Limb (tissue), 2 donors: ENCODE measurements at regions not wholly inside any gene's neighbourhood (a gene's known extent, or its start where the extent isn't known, plus 50 kb on each side); places are given as distances from the start of the nearest gene placed in this dataset.

ENCODE experiments used
- DNase-seq, 2 donors: peaks; one replicate each; pipeline ENCODE4 v3.0.0-alpha.2; 2016; ENCODE audit errors: extremely low spot score in 2 of 2

- no peak for DNase-seq
Observed at GRCh38 chr5:58403822-58404433, 56.0 kb downstream of the PLK2 start.

DNA sequence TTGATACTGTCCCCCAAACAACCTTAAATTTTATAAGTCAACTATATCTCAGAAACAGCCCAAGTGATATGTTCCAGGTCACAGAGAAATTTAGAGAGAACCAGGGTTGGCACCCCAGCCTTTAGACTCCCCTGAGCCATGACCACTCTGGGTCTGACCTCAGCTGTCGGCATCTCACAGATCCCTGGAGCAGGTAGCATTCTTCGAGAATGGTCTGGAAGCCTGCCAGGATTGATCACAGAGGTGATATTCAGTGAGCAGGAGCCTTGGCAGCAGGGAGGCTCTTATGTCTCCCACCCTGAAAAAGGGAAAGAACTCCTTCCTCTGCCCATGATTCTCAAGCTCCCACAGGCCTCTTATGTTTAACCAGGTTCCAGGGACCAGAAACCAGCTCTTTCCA is 58.2 kb downstream of the PLK2 start:
- DNase-seq, result no peak

- DNase-seq, result no peak
Observed at GRCh38 chr5:58400737-58401136, 59.1 kb downstream of the PLK2 start.

DNA sequence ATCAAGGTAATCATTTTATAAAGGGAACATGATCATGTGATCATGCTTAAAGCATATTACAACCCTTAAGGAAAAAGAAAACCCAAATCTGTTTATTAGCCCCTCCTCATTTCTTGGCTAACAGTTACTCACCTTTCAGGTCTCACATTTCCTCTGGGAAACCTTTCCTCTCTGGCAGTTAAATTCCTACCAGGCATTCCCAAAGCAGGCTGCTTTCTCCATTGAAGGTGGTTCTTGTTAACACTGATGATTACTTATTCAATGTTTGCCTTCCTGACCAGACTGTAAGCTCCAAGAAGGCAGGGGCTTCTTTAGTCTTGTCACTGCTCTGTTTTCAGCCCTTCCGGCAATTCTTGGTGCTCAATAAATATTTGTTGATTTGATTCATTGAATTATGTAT is 59.9 kb downstream of the PLK2 start:
- no peak for DNase-seq

GRCh38 chr5:58394339-58394738 is 65.5 kb downstream of the PLK2 start:
- no peak for DNase-seq

DNA sequence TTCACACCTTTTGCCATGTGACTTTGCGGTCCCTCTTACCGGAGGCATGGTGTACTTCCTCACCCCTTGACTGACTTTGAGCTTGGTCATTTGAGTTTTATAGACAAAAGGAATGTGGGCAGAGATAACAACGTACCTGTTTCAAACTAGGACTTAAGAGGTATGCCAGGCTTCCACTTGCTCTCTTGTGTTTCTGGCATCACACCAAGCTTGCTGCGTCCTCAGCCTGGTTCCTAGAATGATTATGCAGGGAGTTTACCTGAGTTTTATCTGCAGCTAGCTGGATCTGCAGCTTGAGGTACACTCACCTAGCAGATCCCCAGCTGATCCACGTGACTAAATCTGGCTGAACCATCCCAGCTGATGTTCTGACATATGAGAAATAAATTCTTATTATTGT is 66.2 kb downstream of the PLK2 start:
- no peak for DNase-seq

- DNase-seq, result no peak
Observed at GRCh38 chr5:58392496-58392895, 67.4 kb downstream of the PLK2 start.

- DNase-seq, result no peak
Observed at GRCh38 chr5:58383448-58383847, 76.4 kb downstream of the PLK2 start.

- DNase-seq, result no peak
Observed at GRCh38 chr5:58382131-58382534, 77.8 kb downstream of the PLK2 start.

GRCh38 chr5:58381566-58381965 is 78.3 kb downstream of the PLK2 start:
- no peak for DNase-seq

- no peak for DNase-seq
Observed at GRCh38 chr5:58380655-58381054, 79.2 kb downstream of the PLK2 start.

DNA sequence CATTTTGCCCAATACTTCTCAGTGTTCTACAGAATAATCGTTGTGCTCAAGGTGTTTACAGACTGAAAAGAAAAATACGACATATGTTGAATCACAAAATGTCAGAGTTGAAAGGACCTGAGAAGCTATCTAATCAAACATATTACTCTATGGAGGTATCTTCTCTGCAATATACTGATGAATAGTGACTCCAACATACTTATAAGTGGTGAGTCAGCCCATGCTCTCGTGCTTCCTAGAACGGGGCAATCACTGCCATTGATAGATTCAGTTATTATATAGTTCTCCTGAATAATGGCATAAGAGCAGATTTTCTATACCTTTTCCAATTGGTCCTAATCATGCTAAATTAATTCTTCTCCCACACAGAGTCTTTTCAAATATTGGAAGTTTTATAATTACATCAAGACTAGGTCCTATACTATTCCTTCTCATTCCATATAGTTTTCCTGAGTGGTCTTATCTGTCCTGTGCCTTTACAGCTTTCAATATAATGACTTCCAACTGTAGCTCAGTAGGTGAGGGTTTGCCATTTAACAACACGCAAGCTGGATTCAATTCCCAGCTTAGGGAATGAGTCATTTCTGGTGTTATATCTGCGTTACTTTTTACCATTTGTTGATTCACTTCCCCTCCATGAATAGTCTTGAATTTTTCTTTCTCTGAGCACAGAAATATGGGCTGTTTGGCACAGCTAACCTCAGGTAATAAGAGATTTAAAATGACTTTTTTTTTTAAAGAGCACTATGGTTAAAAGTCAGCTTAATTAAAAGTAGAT is 81.1 kb downstream of the PLK2 start:
- no peak for DNase-seq

GRCh38 chr5:58370606-58371005 is 89.3 kb downstream of the PLK2 start:
- DNase-seq, result no peak

GRCh38 chr5:58369513-58370190 is 90.2 kb downstream of the PLK2 start:
- no peak for DNase-seq

GRCh38 chr5:58366461-58366860 is 93.4 kb downstream of the PLK2 start:
- DNase-seq, result no peak

GRCh38 chr5:58365791-58366190 is 94.1 kb downstream of the PLK2 start:
- no peak for DNase-seq

DNA sequence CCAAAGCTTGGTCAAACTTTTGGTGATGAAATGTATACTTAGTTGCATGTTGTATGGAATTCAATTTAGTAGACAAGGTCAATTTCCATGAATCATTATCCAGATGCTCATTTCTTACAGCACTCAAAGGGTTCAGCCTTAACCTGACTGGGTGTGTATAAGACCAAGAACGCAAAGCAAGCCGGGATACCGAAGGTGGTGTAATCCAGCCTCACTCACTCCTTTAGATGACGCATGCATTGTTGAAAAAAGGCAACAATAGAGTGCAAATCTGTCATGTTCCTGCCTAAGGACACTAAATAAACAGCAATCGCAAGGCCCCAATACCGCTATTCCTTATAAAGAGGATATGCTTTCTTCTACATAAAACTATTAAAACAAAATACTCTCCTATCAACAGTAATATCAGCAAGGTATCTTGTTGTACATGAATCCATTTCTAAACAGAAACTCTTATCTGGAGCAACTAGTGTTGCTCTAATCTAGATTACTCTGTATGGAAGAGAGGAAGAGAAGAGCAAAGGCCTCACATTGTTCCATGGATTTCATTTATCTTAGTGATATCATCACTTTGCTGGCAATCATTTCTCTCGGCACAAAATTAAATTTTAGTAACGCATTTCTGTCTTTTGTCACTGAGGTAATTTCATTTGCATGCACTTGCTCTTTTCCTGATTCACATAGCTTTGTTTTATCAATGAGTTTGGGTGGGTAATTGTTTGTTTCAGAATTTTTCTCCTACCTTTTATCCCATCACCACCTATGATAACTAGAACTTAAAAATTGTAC is 96.2 kb downstream of the PLK2 start:
- no peak for DNase-seq

DNA sequence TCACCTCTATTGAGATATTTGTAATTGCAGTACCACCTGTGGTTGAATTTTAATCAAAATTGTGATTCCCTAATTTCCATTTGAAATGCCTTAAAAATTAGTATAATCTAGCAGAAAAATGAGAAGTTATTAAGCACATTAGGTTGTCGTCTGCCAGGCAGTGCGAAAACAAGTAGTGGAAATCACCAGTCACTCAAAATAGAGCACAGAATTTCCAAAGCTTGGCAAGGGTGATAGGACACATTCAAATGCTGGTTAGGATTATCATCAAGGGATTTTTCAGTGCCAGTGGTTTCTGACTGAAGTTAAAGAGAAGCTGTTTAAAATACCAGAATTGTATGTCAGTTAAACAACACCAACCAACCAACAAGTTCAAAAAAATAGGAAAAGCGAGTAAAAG is 97.8 kb downstream of the PLK2 start:
- DNase-seq, result no peak

DNA sequence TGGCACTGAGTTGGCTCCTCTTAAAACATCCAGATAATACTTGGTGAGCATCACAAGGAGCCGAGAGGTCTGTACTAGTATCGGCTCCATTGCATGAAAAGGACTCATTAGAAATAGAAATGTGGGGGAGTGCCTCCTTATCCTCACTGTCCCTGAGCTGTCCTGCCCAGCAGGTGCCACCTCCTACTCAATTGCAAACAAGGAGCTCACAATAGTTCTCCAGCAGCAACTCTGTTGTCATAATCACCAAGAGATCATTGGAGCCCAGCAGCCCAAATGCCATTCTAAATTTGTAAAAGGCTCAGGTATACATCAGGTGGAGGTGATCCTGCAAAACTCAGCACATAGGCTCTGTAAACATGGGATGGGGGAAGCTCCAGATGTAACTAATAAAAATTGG is 99.1 kb downstream of the PLK2 start:
- DNase-seq, result no peak

- DNase-seq, result no peak
Observed at GRCh38 chr5:58359981-58360380, 99.9 kb downstream of the PLK2 start.

DNA sequence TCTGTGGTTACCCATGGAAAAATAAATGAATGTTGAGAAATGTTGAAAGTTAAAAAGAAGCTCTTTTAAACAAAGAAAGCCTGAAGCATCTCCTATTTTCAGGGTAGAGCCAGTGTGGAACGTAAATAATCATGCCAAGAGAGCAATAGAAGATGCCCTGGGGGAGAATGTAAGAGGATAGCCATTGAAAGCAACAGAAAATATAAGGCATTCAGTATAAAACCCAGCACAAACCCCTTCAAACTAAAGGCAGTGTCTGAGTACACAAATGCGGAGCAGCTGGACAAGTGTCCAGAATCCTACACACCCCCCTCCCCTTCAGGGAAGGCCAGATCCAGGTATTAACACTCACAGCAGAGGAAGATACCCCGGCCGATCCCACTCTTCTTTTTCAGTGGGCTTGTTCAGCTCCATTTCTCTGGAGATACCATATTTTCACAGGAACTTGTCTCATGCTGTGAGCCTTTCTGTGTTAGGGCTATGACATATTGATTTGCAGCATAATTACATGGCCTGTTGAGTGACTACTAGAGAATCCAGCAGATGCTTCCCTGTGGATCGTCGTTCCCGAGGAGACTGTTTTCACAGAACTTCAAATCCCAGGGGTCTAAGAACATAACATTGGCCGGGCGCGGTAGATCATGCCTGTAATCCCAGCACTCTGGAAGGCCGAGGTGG is 101.2 kb downstream of the PLK2 start:
- DNase-seq, result peak in 1 of 2 donors; percentile 27
